ENCODE measurements at regions not wholly inside any gene's neighbourhood (a gene's known extent, or its start where the extent isn't known, plus 50 kb on each side); places are given as distances from the start of the nearest gene placed in this dataset.

DNA sequence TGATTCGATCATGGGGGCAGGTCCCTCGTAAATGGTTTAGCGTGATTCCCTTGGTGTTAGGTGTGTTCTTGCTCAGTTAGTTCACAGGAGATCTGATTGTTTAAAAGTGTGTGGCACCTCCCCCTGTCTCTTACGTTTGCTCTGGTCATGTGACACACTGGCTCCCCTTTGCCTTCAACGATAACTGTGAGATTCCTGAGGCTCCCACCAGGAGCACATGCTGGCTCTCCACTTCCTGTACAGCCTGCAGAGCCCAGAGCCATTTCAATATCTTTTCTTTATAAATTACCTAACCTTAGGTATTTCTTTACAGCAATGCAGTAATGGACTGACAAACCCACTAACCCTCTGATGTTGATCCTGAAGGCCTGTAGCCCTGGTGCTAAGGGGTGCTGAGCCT lies 141.9 kb downstream of the FCRL5 start:
- DNase-seq: no peak
- Mint-ChIP-seq H3K9me3 (ENCODE audit: unreplicated experiment) (no peaks in the 10 kb centered on the region), H3K4me3 (ENCODE audit: unreplicated experiment) (no peak overlapping the region), H3K4me1 (ENCODE audit: low read depth, unreplicated experiment) (no peaks in the 10 kb centered on the region), H3K27ac (ENCODE audit: unreplicated experiment) (no peak overlapping the region), H3K27me3 (ENCODE audit: insufficient read depth, unreplicated experiment) (no peaks in the 10 kb centered on the region), H3K36me3 (ENCODE audit: insufficient read depth, unreplicated experiment) (no peaks in the 10 kb centered on the region)
- TF ChIP-seq, protein P1, sequence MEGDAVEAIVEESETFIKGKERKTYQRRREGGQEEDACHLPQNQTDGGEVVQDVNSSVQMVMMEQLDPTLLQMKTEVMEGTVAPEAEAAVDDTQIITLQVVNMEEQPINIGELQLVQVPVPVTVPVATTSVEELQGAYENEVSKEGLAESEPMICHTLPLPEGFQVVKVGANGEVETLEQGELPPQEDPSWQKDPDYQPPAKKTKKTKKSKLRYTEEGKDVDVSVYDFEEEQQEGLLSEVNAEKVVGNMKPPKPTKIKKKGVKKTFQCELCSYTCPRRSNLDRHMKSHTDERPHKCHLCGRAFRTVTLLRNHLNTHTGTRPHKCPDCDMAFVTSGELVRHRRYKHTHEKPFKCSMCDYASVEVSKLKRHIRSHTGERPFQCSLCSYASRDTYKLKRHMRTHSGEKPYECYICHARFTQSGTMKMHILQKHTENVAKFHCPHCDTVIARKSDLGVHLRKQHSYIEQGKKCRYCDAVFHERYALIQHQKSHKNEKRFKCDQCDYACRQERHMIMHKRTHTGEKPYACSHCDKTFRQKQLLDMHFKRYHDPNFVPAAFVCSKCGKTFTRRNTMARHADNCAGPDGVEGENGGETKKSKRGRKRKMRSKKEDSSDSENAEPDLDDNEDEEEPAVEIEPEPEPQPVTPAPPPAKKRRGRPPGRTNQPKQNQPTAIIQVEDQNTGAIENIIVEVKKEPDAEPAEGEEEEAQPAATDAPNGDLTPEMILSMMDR (IDR thresholded peaks at IDR 0.05; ENCODE audit: insufficient read depth in 1 of 2, low read depth in 1 of 2, low read length in 1 of 2, severe bottlenecking in 1 of 2, unreplicated experiment in 1 of 2): no peak
- Histone ChIP-seq H3K36me3 (ENCODE audit: control insufficient read depth, insufficient read depth, low read length) (no peaks in the 10 kb centered on the region), H3K9me3 (no peaks in the 10 kb centered on the region), H3K4me1 (no peaks in the 10 kb centered on the region), H3K27me3 (replicated peaks; ENCODE audit: control insufficient read depth, insufficient read depth, low read length) (no peaks in the 10 kb centered on the region), H3K4me3 (ENCODE audit: low read depth, low read length) (no peak overlapping the region)
- intact Hi-C loops (cut with micrococcal nuclease; ENCODE audit: unreplicated experiment): no loop called here
- POLR2A ChIA-PET: no interaction called here
- CTCF ChIA-PET: no interaction called here
- no TSS peak for BruUV-seq (replicated peaks)

DNA sequence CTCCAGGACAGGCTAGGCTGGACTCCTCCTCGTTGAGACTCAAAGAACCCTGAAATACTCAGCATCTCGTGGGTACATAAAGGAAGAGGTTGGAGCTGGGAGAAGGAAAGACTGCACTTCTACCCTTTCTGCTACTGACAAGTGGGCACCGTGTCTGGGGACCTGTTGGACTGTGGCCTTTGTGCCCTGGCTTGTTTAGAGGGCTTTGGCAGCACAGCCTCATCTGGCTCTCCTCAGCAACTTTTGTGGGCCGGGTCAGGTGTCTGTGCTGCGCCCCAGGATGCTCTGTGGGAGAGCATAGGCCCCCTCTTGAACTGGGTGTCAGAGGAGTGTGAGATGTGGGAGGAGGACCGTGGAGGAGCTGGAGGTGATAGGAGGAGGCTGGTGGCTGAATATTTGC lies 142.4 kb downstream of the FCRL5 start:
- POLR2A ChIA-PET: no interaction called here
- no peaks in the 10 kb centered on the region for H3K27me3 Mint-ChIP-seq (ENCODE audit: insufficient read depth, unreplicated experiment)
- Histone ChIP-seq H3K4me1 (no peaks in the 10 kb centered on the region), H3K4me3 (ENCODE audit: low read depth, low read length) (no peak overlapping the region), H3K36me3 (ENCODE audit: control insufficient read depth, insufficient read depth, low read length) (no peaks in the 10 kb centered on the region), H3K27me3 (replicated peaks; ENCODE audit: control insufficient read depth, insufficient read depth, low read length) (no peaks in the 10 kb centered on the region), H3K9me3 (no peaks in the 10 kb centered on the region)
- H3K4me3 Mint-ChIP-seq (ENCODE audit: unreplicated experiment): no peak overlapping the region
- no TSS peak for BruUV-seq (replicated peaks)
- no peak for DNase-seq
- intact Hi-C loops (cut with micrococcal nuclease; ENCODE audit: unreplicated experiment): no loop called here
- CTCF ChIA-PET: no interaction called here
- no peaks in the 10 kb centered on the region for H3K36me3 Mint-ChIP-seq (ENCODE audit: insufficient read depth, unreplicated experiment)
- no peaks in the 10 kb centered on the region for H3K9me3 Mint-ChIP-seq (ENCODE audit: unreplicated experiment)
- H3K4me1 Mint-ChIP-seq (ENCODE audit: low read depth, unreplicated experiment): no peaks in the 10 kb centered on the region
- TF ChIP-seq, protein P1 (IDR thresholded peaks at IDR 0.05; ENCODE audit: insufficient read depth in 1 of 2, low read depth in 1 of 2, low read length in 1 of 2, severe bottlenecking in 1 of 2, unreplicated experiment in 1 of 2): no peak
- no peak overlapping the region for H3K27ac Mint-ChIP-seq (ENCODE audit: unreplicated experiment)

DNA sequence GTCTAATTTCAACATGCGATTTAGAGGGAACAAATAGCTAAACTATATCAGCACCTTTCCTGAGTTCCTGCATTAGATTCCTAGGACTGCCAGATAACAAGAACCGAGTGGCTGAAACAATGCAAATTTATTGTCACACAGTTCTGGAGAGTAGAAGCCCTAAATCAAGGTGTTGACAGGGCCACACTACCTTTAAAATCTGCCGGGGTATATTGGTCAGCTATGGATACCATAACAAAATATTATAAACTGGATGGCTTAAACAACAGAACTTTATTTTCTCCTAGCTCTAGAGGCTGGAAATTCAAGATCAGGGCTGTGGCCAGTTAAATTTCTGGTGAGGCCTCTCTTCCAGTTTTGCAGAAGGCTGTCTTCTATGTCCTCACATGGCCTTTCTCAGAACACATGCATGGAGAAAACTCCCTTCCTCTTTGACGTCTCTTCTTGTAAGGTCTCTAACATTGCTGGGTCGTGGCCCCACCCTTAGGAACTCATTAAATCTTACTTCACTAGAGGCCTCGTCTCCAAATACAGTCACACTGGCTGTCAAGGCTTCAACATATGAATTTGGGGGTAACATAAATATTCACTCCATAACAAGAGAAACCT lies 144.3 kb downstream of the FCRL5 start:
- no peaks in the 10 kb centered on the region for H3K36me3 ChIP-seq (ENCODE audit: control insufficient read depth, insufficient read depth, low read length)
- H3K27me3 Mint-ChIP-seq (ENCODE audit: insufficient read depth, unreplicated experiment): no peaks in the 10 kb centered on the region
- H3K36me3 Mint-ChIP-seq (ENCODE audit: insufficient read depth, unreplicated experiment): no peaks in the 10 kb centered on the region
- no peaks in the 10 kb centered on the region for H3K27me3 ChIP-seq (replicated peaks; ENCODE audit: control insufficient read depth, insufficient read depth, low read length)
- ChIA-PET CTCF (no interaction called here), POLR2A (no interaction called here)
- no peaks in the 10 kb centered on the region for H3K9me3 ChIP-seq
- no peaks in the 10 kb centered on the region for H3K4me1 Mint-ChIP-seq (ENCODE audit: low read depth, unreplicated experiment)
- TF ChIP-seq, protein P1 (IDR thresholded peaks at IDR 0.05; ENCODE audit: insufficient read depth in 1 of 2, low read depth in 1 of 2, low read length in 1 of 2, severe bottlenecking in 1 of 2, unreplicated experiment in 1 of 2): no peak
- no TSS peak for BruUV-seq (replicated peaks)
- no peak overlapping the region for H3K27ac Mint-ChIP-seq (ENCODE audit: unreplicated experiment)
- no peak for DNase-seq
- H3K4me3 Mint-ChIP-seq (ENCODE audit: unreplicated experiment): no peak overlapping the region
- H3K4me1 ChIP-seq: peaks cover 3% of the 10 kb centered on the region; the same call in 1 of the 2 replicates
- H3K4me3 ChIP-seq (ENCODE audit: low read depth, low read length): no peak overlapping the region
- H3K9me3 Mint-ChIP-seq (ENCODE audit: unreplicated experiment): no peaks in the 10 kb centered on the region
- intact Hi-C loops (cut with micrococcal nuclease; ENCODE audit: unreplicated experiment): no loop called here

Measured in Caco-2 (cell line).